UCSD-AML1 (cell line): ENCODE measurements at regions not wholly inside any gene's neighbourhood (a gene's known extent, or its start where the extent isn't known, plus 50 kb on each side); places are given as distances from the start of the nearest gene placed in this dataset.

Source experiments
- DNase-seq: peaks from one replicate; lab custom pipeline; 2025; ENCODE audit not compliant: unreplicated experiment; lab: John Stamatoyannopoulos, UW

GRCh38 chr6:44657206-44657819, 269.8 kb downstream of the CDC5L start:
- no peak for DNase-seq

GRCh38 chr6:44658571-44658970, 271.1 kb downstream of the CDC5L start:
- no peak for DNase-seq

DNA sequence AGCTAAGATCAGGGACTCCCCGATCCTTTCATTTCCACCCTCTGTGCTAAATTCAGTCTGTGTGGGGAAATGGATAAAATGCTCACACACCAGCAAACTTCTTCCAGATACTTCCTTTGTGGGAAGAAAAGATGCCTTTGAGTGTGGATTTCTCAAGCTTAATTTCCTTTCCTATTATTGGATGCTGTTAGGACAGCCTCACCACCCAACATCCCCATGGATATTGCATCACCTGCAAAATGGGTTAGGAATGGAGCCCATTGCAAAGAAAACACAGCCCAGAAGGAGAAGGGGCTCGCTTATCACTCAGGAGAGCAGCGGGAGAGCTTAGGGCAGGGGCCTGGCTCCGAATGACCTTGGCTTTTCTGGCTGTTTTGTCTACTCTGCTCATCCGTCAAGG, 272.2 kb downstream of the CDC5L start:
- no peak for DNase-seq

- no peak for DNase-seq
These were observed 273.2 kb downstream of the CDC5L start for GRCh38 chr6:44660561-44661220.

DNA sequence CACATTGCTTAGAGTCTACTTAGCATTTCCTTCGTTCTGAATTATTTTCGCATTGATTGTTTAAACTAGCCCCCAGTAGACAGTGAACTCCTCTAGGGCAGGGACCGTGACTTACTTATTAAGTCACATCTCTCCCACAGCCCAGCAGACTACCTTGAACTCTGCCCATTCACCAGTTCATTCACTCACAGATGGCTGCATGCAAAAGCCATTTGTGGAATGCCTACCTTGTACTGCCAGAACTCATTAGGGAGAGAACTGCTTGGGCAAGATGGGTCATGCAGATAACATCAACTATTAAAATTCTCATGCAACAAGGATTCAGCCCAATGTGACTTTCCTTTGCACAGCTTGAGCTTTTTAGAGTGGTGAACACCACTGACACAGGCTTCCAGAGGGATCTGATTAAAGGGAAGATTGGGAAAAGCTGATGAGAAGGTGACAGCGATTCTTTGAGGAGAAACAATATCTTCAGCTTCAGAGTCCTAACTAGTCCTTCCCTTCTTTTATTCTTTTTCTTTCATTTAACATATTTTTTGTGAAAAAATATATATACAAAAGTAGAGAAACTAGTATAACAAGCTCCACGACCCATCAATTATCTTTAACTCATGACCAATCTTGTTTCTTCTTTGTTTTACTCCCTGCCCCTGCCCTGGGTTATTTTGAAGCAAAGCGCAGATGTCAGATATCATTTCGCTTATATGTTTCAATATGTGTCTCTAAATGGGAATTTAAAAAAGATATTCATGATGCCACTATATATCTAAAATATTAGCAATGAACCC, 273.9 kb downstream of the CDC5L start:
- DNase-seq: no peak

DNA sequence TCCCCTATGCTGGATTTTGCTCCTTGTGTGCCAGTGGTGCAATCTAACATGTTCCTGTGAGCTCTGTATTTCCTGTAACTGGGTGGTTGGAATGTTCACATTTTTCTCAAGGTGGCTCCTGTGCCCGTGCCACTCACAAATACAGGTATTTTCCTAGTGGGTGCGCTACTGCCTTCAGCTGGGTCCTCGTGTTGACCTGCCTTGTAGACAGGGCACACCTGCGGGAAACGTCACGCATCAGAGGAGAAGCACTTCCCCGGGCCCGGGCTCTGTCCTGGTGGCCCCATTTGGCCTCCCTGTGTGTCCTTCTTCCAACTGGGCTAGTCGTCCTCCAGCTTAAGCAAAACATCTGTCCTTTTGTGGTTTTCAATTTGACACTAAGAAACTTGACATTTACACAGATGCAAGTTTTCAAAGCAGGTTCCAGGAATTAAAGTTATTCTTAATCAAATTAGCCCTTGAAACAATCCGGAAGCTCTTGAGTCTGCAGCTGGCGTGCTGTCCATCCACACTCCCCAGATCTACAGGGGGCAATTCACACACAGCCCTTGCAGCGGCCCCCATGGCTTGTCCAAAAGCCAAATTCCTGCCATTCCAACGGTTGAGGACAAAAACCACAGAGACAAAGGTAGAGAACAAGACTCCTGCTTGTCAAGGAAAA, 275.1 kb downstream of the CDC5L start:
- no peak for DNase-seq

DNA sequence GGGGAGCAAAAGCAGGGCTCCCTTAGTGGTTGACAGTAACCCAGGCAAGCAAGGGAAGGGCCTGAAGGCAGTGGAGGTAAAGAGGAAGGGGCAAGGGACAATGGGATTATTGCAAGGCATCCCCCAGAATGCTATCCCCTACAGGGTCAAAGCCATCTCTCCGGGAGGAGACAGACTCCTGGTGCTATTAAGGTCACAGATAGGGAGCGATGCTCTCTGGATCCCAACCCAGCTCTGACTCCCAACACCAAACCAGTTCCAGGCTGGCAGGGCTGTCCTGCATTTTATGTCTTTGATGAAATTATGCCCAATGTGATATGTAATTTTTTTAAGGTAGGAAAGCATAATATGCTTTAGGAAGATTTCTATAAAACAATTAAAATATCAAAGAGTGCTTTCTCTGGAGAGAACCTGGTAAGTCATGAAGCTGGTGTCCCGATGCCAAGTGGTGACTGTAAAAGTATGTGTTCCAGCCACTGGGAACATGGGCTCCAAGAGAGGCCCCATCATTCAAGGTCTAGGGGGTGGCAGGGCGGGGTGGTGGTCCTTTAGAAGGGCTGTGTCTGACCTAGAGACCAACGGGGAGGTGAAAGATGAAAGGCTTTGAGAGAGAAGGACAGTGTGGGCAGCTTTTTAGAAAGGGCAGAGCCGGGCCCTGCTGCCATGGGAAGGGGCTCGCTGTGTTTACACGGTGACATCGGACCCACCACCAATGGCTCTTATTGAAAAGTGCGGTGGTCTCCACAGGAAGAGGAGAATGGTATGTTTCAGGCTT, 276.5 kb downstream of the CDC5L start:
- no peak for DNase-seq

DNA sequence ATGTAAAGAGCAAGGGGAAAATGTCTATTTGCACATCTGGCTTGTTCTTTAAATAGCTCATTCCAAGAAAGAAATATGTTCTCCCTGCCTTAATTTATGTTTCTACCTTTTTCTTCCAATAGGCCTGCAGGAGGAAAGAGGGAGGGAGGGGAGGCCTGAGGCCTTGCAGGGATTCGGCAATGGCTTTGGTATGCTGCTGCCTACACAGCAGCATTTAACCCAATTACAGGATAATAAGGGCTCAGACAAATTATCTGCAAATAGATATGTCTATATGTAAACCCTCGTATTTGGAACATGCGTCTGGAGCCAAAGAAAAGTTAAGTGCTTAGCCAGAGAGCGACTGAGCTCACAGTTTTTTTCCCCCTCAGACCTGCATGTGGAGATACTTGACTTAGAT, 277.2 kb downstream of the CDC5L start:
- DNase-seq: no peak

DNA sequence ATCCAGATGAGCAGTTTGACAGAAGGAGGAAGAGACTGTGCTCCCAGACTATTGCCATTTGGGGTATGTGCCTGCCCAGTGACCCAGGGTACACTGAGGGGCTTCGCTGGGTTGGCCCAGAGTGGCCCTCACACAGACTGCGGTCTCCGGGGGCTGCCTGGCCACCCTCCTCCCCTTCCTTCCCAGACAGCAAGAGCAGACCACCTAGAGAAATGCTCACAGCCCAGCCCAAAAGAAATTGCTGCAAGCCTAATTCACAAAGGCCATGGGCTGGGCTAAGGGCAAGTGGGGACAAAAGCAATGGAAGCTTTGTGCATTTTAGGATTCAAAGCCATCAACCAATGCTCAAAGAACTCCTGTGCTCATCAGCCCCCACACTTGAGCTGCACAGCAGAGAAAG, 277.6 kb downstream of the CDC5L start:
- no peak for DNase-seq

GRCh38 chr6:44665683-44666082, 278.2 kb downstream of the CDC5L start:
- no peak for DNase-seq

GRCh38 chr6:44666324-44666723, 278.8 kb downstream of the CDC5L start:
- no peak for DNase-seq

DNA sequence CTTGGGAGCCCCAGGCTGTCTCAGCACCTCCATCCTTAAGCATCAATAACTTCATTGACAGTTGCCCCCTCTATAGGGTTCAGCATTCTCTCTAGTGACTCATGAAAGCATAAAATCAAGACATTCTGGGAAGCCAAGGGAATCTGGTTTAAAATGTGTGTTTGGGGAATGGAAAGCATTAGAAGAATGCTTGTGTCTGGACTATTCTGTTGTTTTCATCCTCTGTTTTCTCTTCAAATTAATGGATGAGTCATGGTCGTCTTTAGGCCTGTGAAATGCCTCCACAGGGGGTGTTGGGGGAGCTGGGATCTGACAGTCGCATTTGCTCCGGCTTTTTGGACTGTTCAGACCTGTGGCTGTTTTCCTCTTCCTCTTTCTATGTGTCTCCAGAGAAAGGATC, 279.7 kb downstream of the CDC5L start:
- DNase-seq: no peak

- DNase-seq: no peak
These were observed 280.3 kb downstream of the CDC5L start for GRCh38 chr6:44667668-44668390.

DNA sequence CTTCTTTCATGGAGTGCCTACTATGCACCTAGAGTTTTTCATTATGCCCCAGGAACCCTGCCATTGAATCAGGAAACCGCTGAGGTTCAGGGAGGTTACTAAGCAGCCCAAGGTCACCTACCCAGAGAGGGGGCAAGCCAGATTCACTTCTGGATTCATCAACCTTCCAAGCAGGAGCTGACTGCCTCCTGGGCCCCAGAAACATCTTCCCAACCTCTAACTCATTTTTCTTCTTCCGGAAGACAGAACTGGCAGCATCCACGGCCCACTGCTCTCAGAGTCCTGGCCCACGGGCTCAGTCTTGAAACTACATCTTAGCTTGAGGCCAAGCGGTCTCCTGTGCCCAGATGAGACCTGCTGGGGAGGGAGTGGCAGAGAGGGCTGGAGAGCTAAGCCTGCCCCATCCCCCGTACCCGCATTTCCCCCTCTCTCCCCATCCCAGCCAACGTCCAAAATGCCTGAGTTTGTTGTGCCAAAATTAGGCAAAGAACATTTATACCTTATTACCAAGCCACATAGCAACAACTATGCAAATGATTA, 281.0 kb downstream of the CDC5L start:
- DNase-seq: no peak

- DNase-seq: no peak
These were observed 281.7 kb downstream of the CDC5L start for GRCh38 chr6:44668976-44669934.

- DNase-seq: no peak
These were observed 282.6 kb downstream of the CDC5L start for GRCh38 chr6:44670146-44670545.

- DNase-seq: no peak
These were observed 283.8 kb downstream of the CDC5L start for GRCh38 chr6:44671333-44671732.

DNA sequence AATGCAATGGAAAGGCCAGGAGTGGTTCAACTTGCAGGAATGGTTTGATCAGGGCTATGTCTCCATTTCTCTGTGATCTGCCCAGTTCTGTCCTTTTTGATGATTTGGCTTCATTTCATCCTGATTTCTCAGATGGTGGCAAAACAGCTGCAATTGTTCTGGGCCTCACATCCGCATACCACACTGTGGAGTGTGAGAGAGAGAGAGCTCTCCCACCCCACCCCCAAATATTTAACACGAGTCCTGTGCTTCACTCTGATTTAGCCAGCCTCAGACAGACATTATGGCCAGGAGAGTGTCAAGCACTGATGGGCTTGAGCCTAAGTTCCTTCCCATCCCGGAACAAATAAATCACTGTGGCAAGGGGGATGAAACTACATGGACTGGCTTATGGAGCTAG, 284.6 kb downstream of the CDC5L start:
- no peak for DNase-seq

- DNase-seq: no peak
These were observed 285.3 kb downstream of the CDC5L start for GRCh38 chr6:44672841-44673240.
